ENCODE measurements at regions not wholly inside any gene's neighbourhood (a gene's known extent, or its start where the extent isn't known, plus 50 kb on each side); places are given as distances from the start of the nearest gene placed in this dataset.

GRCh38 chr4:114200026-114200425 is 220.6 kb upstream of the ARSJ start (continued):
- no peak for TF ChIP-seq TBP (IDR thresholded peaks at IDR 0.05; ENCODE audit: low read depth, low read length)
- TF ChIP-seq SUZ12 (IDR thresholded peaks at IDR 0.05; ENCODE audit: low read length) = no peak
- no peak for TF ChIP-seq JUND (IDR thresholded peaks at IDR 0.05; ENCODE audit: low read length)

All from H1 (cell line).